ENCODE measurements at regions not wholly inside any gene's neighbourhood (a gene's known extent, or its start where the extent isn't known, plus 50 kb on each side); places are given as distances from the start of the nearest gene placed in this dataset.
"Not testable (repeated sequence)": the region's sequence is repeated elsewhere in the genome, so short reads cannot be mapped to it uniquely, and the experiment has no call there.

DNA sequence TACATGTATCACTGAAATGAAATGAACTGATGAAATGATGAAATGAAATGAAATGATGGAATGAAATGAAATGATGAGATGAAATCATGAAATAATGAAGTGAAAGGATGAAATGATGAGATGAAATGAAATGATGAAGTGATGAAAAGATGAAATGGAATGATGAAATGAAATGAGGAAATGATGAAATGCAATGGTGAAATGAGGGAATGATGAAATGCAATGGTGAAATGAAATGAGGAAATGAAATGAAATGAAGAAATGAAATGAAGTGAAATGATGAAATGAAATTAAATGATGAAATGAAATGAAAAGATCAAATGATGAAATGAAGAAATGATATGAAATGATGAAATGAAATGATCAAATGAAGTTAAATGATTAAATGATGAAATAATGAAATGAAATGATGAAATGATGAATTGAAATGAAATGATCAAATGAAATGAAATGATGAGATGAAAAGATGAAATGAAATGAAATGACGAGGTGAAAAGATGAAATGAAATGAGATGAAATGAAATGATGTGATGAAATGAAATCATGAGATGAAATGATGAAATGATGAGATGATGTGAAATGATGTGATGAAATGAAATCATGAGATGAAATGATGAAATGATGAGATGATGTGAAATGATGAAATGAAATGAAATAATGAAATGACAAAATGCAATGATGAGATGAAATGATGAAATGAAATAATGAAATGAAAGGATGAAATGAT lies 327.9 kb upstream of the WSB1 start:
- TF ChIP-seq, protein P1, sequence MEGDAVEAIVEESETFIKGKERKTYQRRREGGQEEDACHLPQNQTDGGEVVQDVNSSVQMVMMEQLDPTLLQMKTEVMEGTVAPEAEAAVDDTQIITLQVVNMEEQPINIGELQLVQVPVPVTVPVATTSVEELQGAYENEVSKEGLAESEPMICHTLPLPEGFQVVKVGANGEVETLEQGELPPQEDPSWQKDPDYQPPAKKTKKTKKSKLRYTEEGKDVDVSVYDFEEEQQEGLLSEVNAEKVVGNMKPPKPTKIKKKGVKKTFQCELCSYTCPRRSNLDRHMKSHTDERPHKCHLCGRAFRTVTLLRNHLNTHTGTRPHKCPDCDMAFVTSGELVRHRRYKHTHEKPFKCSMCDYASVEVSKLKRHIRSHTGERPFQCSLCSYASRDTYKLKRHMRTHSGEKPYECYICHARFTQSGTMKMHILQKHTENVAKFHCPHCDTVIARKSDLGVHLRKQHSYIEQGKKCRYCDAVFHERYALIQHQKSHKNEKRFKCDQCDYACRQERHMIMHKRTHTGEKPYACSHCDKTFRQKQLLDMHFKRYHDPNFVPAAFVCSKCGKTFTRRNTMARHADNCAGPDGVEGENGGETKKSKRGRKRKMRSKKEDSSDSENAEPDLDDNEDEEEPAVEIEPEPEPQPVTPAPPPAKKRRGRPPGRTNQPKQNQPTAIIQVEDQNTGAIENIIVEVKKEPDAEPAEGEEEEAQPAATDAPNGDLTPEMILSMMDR (IDR thresholded peaks at IDR 0.05), result not testable (repeated sequence)
- TF ChIP-seq POLR2A (IDR thresholded peaks at IDR 0.05), result not testable (repeated sequence)

All from ovary (tissue), 3 donors.